ENCODE measurements at regions not wholly inside any gene's neighbourhood (a gene's known extent, or its start where the extent isn't known, plus 50 kb on each side); places are given as distances from the start of the nearest gene placed in this dataset.

DNA sequence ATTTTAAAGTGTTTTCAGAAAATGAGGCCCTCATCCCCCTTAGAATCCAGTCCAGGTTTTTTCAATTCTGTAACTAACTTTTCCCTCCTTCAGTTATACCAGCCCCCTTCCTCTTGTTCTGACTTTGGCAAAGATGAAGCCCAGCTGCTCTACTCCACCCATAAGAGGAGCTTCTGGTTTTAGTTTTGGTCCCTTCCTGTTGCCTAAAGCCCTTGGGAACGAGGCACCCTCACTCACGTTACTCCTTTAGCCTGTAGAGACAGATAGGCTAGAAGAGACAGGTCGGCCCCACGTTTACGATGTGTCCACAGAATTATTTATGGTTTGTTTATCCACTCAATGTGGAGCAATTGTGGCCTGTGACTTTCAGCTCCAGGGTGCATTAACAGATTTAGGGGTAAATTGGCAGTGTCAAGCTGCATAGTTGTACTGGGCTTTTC lies 454.2 kb upstream of the TNP1 start:
- TF ChIP-seq, protein P1, sequence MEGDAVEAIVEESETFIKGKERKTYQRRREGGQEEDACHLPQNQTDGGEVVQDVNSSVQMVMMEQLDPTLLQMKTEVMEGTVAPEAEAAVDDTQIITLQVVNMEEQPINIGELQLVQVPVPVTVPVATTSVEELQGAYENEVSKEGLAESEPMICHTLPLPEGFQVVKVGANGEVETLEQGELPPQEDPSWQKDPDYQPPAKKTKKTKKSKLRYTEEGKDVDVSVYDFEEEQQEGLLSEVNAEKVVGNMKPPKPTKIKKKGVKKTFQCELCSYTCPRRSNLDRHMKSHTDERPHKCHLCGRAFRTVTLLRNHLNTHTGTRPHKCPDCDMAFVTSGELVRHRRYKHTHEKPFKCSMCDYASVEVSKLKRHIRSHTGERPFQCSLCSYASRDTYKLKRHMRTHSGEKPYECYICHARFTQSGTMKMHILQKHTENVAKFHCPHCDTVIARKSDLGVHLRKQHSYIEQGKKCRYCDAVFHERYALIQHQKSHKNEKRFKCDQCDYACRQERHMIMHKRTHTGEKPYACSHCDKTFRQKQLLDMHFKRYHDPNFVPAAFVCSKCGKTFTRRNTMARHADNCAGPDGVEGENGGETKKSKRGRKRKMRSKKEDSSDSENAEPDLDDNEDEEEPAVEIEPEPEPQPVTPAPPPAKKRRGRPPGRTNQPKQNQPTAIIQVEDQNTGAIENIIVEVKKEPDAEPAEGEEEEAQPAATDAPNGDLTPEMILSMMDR (IDR thresholded peaks at IDR 0.05; ENCODE audit: insufficient read depth, low read depth, low read length): no peak
- TF ChIP-seq EZH2 (IDR thresholded peaks at IDR 0.05; ENCODE audit: insufficient read depth, low read length): no peak
